ENCODE measurements at regions not wholly inside any gene's neighbourhood (a gene's known extent, or its start where the extent isn't known, plus 50 kb on each side); places are given as distances from the start of the nearest gene placed in this dataset.

- Histone ChIP-seq H3K9me1 (ENCODE audit: insufficient read depth, low read length) (no peaks in the 10 kb centered on the region), H3K4me3 (ENCODE audit: insufficient read depth, low read depth, low read length) (no peak overlapping the region), H2BK120ac (ENCODE audit: low read depth, low read length) (no peak overlapping the region), H3K36me3 (ENCODE audit: control insufficient read depth, insufficient read depth, low read length) (no peaks in the 10 kb centered on the region), H3K79me1 (ENCODE audit: low read depth in 1 of 2, low read length in 2 of 2) (no peaks in the 10 kb centered on the region), H2AFZ (replicated peaks; ENCODE audit: low read length, poor library complexity) (no peak overlapping the region), H4K91ac (ENCODE audit: insufficient read depth, low read depth, low read length) (no peak overlapping the region), H2BK15ac (ENCODE audit: low read depth, low read length) (no peak overlapping the region), H3K4me1 (ENCODE audit: control insufficient read depth, insufficient read depth, low read length) (no peaks in the 10 kb centered on the region), H3K4me2 (ENCODE audit: low read depth, low read length) (no peak overlapping the region), H2AK5ac (ENCODE audit: low read depth, low read length) (no peak overlapping the region), H3K9me3 (ENCODE audit: control insufficient read depth, insufficient read depth, low read length) (no peaks in the 10 kb centered on the region), H3K56ac (ENCODE audit: extremely low read depth, insufficient read depth, low read length) (no peak overlapping the region), H2AK9ac (replicated peaks; ENCODE audit: low read depth, low read length, poor library complexity) (no peak overlapping the region), H3K9ac (ENCODE audit: low read depth, low read length) (no peak overlapping the region), H3K23ac (ENCODE audit: low read depth, low read length) (no peak overlapping the region), H4K8ac (ENCODE audit: low read depth in 2 of 2, low read length in 2 of 2) (no peak overlapping the region), H3K4ac (ENCODE audit: low read depth, low read length) (no peak overlapping the region), H2BK5ac (ENCODE audit: low read depth, low read length, poor library complexity, severe bottlenecking) (no peak overlapping the region), H3K27ac (ENCODE audit: insufficient read depth, low read length) (no peak overlapping the region), H4K20me1 (ENCODE audit: insufficient read depth, low read length) (no peaks in the 10 kb centered on the region), H2BK20ac (ENCODE audit: low read depth, low read length) (no peak overlapping the region), H3K27me3 (ENCODE audit: control insufficient read depth, insufficient read depth, low read length) (no peaks in the 10 kb centered on the region), H3K14ac (replicated peaks; ENCODE audit: low read depth, low read length) (no peak overlapping the region), H3K18ac (ENCODE audit: low read depth, low read length) (no peak overlapping the region), H4K5ac (ENCODE audit: low read depth, low read length) (no peak overlapping the region)
- DNase-seq (no peak), ATAC-seq (ENCODE audit: low read depth) (no peak)
- dilution Hi-C loops (cut with HindIII; ENCODE audit: low sequenced_read_pairs, unreplicated experiment) (no loop called here), intact Hi-C loops (cut with micrococcal nuclease) (no loop called here), in situ Hi-C loops (cut with MboI; ENCODE audit: low sequenced_read_pairs) (no loop called here)
- ChIA-PET POLR2A (ENCODE audit: unreplicated experiment) (no interaction called here), CTCF (no interaction called here)
- BruUV-seq (replicated peaks), result no TSS peak
- TF ChIP-seq NFE2L2 (IDR thresholded peaks at IDR 0.05; ENCODE audit: low read depth, low read length), result no peak
- TF ChIP-seq USF2 (IDR thresholded peaks at IDR 0.05; ENCODE audit: low read depth, low read length), result no peak
- no peak for TF ChIP-seq RAD21 (IDR thresholded peaks at IDR 0.05; ENCODE audit: low read length)
- TF ChIP-seq POLR2A (IDR thresholded peaks at IDR 0.05; ENCODE audit: low read depth, low read length), result no peak
- no peak for TF ChIP-seq RCOR1 (IDR thresholded peaks at IDR 0.05; ENCODE audit: insufficient replicate concordance, low read length)
- TF ChIP-seq CEBPB (IDR thresholded peaks at IDR 0.05; ENCODE audit: low read depth, low read length), result no peak
- TF ChIP-seq, protein P1, sequence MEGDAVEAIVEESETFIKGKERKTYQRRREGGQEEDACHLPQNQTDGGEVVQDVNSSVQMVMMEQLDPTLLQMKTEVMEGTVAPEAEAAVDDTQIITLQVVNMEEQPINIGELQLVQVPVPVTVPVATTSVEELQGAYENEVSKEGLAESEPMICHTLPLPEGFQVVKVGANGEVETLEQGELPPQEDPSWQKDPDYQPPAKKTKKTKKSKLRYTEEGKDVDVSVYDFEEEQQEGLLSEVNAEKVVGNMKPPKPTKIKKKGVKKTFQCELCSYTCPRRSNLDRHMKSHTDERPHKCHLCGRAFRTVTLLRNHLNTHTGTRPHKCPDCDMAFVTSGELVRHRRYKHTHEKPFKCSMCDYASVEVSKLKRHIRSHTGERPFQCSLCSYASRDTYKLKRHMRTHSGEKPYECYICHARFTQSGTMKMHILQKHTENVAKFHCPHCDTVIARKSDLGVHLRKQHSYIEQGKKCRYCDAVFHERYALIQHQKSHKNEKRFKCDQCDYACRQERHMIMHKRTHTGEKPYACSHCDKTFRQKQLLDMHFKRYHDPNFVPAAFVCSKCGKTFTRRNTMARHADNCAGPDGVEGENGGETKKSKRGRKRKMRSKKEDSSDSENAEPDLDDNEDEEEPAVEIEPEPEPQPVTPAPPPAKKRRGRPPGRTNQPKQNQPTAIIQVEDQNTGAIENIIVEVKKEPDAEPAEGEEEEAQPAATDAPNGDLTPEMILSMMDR (conservative IDR thresholded peaks at IDR 0.05; ENCODE audit: low read depth, low read length), result no peak
- TF ChIP-seq MXI1 (IDR thresholded peaks at IDR 0.05; ENCODE audit: borderline replicate concordance, low read depth, low read length), result no peak
- TF ChIP-seq RFX5 (IDR thresholded peaks at IDR 0.05; ENCODE audit: low read depth, low read length), result no peak
- TF ChIP-seq SMC3 (IDR thresholded peaks at IDR 0.05; ENCODE audit: low read depth, low read length), result no peak
- TF ChIP-seq, protein P2, sequence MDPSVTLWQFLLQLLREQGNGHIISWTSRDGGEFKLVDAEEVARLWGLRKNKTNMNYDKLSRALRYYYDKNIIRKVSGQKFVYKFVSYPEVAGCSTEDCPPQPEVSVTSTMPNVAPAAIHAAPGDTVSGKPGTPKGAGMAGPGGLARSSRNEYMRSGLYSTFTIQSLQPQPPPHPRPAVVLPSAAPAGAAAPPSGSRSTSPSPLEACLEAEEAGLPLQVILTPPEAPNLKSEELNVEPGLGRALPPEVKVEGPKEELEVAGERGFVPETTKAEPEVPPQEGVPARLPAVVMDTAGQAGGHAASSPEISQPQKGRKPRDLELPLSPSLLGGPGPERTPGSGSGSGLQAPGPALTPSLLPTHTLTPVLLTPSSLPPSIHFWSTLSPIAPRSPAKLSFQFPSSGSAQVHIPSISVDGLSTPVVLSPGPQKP (IDR thresholded peaks at IDR 0.05; ENCODE audit: borderline replicate concordance, low read depth, low read length), result no peak
- TF ChIP-seq BHLHE40 (IDR thresholded peaks at IDR 0.05; ENCODE audit: low read depth, low read length), result no peak
- no peak for TF ChIP-seq CHD1 (IDR thresholded peaks at IDR 0.05; ENCODE audit: low read depth, low read length)
- no peak for TF ChIP-seq MAZ (IDR thresholded peaks at IDR 0.05; ENCODE audit: borderline replicate concordance, low read depth, low read length)
Observed at GRCh38 chr1:177424744-177425143, 254.0 kb downstream of the BRINP2 start.
